ENCODE measurements at regions not wholly inside any gene's neighbourhood (a gene's known extent, or its start where the extent isn't known, plus 50 kb on each side); places are given as distances from the start of the nearest gene placed in this dataset.

DNA sequence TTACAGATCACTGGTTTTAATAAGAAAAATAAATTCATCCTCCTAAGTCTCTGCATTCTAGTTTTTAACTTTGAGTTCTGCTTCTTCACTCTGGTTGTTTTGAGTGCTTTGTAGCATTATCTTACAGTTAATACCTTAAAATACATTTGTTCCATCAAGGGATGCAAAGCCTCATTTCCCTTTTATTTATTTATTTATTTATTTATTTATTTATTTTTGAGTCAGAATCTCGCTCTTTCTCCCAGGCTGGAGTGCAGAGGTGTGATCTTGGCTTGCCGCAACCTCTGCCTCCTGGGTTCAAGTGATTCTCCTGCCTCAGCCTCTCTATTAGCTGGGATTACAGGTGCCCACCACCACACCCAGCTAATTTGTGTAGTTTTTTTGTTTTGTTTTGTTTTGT, 147.8 kb downstream of the ZNF326 start:
- POLR2A ChIA-PET, result no interaction called here
- DNase-seq (ENCODE audit: low spot score) (no peak), ATAC-seq (no peak)
- no peak overlapping the region for H3K27ac Mint-ChIP-seq
- H3K9me3 Mint-ChIP-seq, result peaks cover 41% of the 10 kb centered on the region
- no peak overlapping the region for H3K4me3 Mint-ChIP-seq
- no peaks in the 10 kb centered on the region for H3K4me1 Mint-ChIP-seq
- TF ChIP-seq RORB (CRISPR knock-in tag; IDR thresholded peaks at IDR 0.05), result no peak
- TF ChIP-seq IRF2 (CRISPR knock-in tag; IDR thresholded peaks at IDR 0.05; ENCODE audit: borderline replicate concordance, low read depth), result no peak
- TF ChIP-seq, protein P1, sequence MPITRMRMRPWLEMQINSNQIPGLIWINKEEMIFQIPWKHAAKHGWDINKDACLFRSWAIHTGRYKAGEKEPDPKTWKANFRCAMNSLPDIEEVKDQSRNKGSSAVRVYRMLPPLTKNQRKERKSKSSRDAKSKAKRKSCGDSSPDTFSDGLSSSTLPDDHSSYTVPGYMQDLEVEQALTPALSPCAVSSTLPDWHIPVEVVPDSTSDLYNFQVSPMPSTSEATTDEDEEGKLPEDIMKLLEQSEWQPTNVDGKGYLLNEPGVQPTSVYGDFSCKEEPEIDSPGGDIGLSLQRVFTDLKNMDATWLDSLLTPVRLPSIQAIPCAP (CRISPR knock-in tag; IDR thresholded peaks at IDR 0.05), result no peak
- no peak for TF ChIP-seq FOXP1 (CRISPR knock-in tag; IDR thresholded peaks at IDR 0.05; ENCODE audit: borderline replicate concordance)
- TF ChIP-seq, protein P2, sequence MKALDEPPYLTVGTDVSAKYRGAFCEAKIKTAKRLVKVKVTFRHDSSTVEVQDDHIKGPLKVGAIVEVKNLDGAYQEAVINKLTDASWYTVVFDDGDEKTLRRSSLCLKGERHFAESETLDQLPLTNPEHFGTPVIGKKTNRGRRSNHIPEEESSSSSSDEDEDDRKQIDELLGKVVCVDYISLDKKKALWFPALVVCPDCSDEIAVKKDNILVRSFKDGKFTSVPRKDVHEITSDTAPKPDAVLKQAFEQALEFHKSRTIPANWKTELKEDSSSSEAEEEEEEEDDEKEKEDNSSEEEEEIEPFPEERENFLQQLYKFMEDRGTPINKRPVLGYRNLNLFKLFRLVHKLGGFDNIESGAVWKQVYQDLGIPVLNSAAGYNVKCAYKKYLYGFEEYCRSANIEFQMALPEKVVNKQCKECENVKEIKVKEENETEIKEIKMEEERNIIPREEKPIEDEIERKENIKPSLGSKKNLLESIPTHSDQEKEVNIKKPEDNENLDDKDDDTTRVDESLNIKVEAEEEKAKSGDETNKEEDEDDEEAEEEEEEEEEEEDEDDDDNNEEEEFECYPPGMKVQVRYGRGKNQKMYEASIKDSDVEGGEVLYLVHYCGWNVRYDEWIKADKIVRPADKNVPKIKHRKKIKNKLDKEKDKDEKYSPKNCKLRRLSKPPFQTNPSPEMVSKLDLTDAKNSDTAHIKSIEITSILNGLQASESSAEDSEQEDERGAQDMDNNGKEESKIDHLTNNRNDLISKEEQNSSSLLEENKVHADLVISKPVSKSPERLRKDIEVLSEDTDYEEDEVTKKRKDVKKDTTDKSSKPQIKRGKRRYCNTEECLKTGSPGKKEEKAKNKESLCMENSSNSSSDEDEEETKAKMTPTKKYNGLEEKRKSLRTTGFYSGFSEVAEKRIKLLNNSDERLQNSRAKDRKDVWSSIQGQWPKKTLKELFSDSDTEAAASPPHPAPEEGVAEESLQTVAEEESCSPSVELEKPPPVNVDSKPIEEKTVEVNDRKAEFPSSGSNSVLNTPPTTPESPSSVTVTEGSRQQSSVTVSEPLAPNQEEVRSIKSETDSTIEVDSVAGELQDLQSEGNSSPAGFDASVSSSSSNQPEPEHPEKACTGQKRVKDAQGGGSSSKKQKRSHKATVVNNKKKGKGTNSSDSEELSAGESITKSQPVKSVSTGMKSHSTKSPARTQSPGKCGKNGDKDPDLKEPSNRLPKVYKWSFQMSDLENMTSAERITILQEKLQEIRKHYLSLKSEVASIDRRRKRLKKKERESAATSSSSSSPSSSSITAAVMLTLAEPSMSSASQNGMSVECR (CRISPR knock-in tag; IDR thresholded peaks at IDR 0.05; ENCODE audit: borderline replicate concordance), result no peak
- no peak for TF ChIP-seq NR1H2 (CRISPR knock-in tag; IDR thresholded peaks at IDR 0.05)
- TF ChIP-seq HMGA2 (CRISPR knock-in tag; IDR thresholded peaks at IDR 0.05), result no peak
- TF ChIP-seq TEAD4 (CRISPR knock-in tag; IDR thresholded peaks at IDR 0.05), result no peak
- TF ChIP-seq, protein P3, sequence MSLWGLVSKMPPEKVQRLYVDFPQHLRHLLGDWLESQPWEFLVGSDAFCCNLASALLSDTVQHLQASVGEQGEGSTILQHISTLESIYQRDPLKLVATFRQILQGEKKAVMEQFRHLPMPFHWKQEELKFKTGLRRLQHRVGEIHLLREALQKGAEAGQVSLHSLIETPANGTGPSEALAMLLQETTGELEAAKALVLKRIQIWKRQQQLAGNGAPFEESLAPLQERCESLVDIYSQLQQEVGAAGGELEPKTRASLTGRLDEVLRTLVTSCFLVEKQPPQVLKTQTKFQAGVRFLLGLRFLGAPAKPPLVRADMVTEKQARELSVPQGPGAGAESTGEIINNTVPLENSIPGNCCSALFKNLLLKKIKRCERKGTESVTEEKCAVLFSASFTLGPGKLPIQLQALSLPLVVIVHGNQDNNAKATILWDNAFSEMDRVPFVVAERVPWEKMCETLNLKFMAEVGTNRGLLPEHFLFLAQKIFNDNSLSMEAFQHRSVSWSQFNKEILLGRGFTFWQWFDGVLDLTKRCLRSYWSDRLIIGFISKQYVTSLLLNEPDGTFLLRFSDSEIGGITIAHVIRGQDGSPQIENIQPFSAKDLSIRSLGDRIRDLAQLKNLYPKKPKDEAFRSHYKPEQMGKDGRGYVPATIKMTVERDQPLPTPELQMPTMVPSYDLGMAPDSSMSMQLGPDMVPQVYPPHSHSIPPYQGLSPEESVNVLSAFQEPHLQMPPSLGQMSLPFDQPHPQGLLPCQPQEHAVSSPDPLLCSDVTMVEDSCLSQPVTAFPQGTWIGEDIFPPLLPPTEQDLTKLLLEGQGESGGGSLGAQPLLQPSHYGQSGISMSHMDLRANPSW (CRISPR knock-in tag; conservative IDR thresholded peaks at IDR 0.05; ENCODE audit: low read depth), result no peak
- TF ChIP-seq, protein P4, sequence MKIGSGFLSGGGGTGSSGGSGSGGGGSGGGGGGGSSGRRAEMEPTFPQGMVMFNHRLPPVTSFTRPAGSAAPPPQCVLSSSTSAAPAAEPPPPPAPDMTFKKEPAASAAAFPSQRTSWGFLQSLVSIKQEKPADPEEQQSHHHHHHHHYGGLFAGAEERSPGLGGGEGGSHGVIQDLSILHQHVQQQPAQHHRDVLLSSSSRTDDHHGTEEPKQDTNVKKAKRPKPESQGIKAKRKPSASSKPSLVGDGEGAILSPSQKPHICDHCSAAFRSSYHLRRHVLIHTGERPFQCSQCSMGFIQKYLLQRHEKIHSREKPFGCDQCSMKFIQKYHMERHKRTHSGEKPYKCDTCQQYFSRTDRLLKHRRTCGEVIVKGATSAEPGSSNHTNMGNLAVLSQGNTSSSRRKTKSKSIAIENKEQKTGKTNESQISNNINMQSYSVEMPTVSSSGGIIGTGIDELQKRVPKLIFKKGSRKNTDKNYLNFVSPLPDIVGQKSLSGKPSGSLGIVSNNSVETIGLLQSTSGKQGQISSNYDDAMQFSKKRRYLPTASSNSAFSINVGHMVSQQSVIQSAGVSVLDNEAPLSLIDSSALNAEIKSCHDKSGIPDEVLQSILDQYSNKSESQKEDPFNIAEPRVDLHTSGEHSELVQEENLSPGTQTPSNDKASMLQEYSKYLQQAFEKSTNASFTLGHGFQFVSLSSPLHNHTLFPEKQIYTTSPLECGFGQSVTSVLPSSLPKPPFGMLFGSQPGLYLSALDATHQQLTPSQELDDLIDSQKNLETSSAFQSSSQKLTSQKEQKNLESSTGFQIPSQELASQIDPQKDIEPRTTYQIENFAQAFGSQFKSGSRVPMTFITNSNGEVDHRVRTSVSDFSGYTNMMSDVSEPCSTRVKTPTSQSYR (CRISPR knock-in tag; IDR thresholded peaks at IDR 0.05), result no peak
- no peak for TF ChIP-seq TEAD1 (CRISPR knock-in tag; IDR thresholded peaks at IDR 0.05)
- TF ChIP-seq, protein P5, sequence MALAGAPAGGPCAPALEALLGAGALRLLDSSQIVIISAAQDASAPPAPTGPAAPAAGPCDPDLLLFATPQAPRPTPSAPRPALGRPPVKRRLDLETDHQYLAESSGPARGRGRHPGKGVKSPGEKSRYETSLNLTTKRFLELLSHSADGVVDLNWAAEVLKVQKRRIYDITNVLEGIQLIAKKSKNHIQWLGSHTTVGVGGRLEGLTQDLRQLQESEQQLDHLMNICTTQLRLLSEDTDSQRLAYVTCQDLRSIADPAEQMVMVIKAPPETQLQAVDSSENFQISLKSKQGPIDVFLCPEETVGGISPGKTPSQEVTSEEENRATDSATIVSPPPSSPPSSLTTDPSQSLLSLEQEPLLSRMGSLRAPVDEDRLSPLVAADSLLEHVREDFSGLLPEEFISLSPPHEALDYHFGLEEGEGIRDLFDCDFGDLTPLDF (CRISPR knock-in tag; IDR thresholded peaks at IDR 0.05), result no peak
- TF ChIP-seq, protein P6, sequence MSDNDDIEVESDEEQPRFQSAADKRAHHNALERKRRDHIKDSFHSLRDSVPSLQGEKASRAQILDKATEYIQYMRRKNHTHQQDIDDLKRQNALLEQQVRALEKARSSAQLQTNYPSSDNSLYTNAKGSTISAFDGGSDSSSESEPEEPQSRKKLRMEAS (CRISPR knock-in tag; IDR thresholded peaks at IDR 0.05), result no peak
- TF ChIP-seq ZNF263 (CRISPR knock-in tag; IDR thresholded peaks at IDR 0.05; ENCODE audit: low read depth), result no peak
- no peak for TF ChIP-seq ZNF416 (CRISPR knock-in tag; IDR thresholded peaks at IDR 0.05)
- TF ChIP-seq NR3C1 (CRISPR knock-in tag; conservative IDR thresholded peaks at IDR 0.05; ENCODE audit: low read depth), result no peak
- no peak for TF ChIP-seq GABPB1 (CRISPR knock-in tag; IDR thresholded peaks at IDR 0.05)
- no peak for TF ChIP-seq KAT7 (CRISPR knock-in tag; IDR thresholded peaks at IDR 0.05; ENCODE audit: borderline replicate concordance)
- TF ChIP-seq EMX1 (CRISPR knock-in tag; IDR thresholded peaks at IDR 0.05), result no peak
- TF ChIP-seq, protein P7, sequence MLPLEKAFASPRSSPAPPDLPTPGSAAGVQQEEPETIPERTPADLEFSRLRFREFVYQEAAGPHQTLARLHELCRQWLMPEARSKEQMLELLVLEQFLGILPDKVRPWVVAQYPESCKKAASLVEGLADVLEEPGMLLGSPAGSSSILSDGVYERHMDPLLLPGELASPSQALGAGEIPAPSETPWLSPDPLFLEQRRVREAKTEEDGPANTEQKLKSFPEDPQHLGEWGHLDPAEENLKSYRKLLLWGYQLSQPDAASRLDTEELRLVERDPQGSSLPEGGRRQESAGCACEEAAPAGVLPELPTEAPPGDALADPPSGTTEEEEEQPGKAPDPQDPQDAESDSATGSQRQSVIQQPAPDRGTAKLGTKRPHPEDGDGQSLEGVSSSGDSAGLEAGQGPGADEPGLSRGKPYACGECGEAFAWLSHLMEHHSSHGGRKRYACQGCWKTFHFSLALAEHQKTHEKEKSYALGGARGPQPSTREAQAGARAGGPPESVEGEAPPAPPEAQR (CRISPR knock-in tag; IDR thresholded peaks at IDR 0.05), result no peak
- CTCF ChIA-PET, result interaction anchor here (1.4 kb wide), 1 partner anchor 10 kb away, joined by 5 read pairs; no protein-coding TSS in a partner anchor
- H3K27me3 Mint-ChIP-seq (ENCODE audit: low read depth), result peaks cover 4% of the 10 kb centered on the region
- H3K36me3 Mint-ChIP-seq, result peaks cover 29% of the 10 kb centered on the region

Measured in WTC11 (cell line).